ENCODE measurements at regions not wholly inside any gene's neighbourhood (a gene's known extent, or its start where the extent isn't known, plus 50 kb on each side); places are given as distances from the start of the nearest gene placed in this dataset.

- Histone ChIP-seq H3K27me3 (replicated peaks; ENCODE audit: insufficient read depth) (no peaks in the 10 kb centered on the region), H4K20me1 (ENCODE audit: insufficient read depth) (no peaks in the 10 kb centered on the region), H3F3A (ENCODE audit: insufficient read depth) (peaks cover 34% of the 10 kb centered on the region), H3K9me3 (ENCODE audit: low read depth) (no peaks in the 10 kb centered on the region), H3K9ac (no peak overlapping the region), H3K36me3 (ENCODE audit: low read depth) (no peaks in the 10 kb centered on the region), H3K4me1 (ENCODE audit: insufficient read depth) (peaks cover 38% of the 10 kb centered on the region), H3K4me2 (ENCODE audit: unreplicated experiment) (no peak overlapping the region), H3K9me2 (ENCODE audit: insufficient read depth) (no peaks in the 10 kb centered on the region), H3K4me3 (no peak overlapping the region), H3K27ac (no peak overlapping the region), H3K79me2 (ENCODE audit: insufficient read depth) (no peaks in the 10 kb centered on the region), H2AFZ (no peak overlapping the region)
- DNase-seq, result no peak
- WGBS, 2 experiments (ENCODE audit: low coverage in 1 of 2, low lambda C conversion rate in 2 of 2, missing lambda C conversion rate in 2 of 2), result 89% methylated on average over 7 of the region's 7 CpGs
- in situ Hi-C loops (cut with MboI), result no loop called here
- TF ChIP-seq EZH2 (IDR thresholded peaks at IDR 0.05; ENCODE audit: insufficient read depth, poor library complexity, severe bottlenecking) (no peak), EZH2phosphoT487 (IDR thresholded peaks at IDR 0.05; ENCODE audit: insufficient read depth, low read depth) (no peak)
Measured at GRCh38 chr2:39525636-39526412, 88.7 kb upstream of the MAP4K3 start.

GRCh38 chr2:39528701-39529100, 91.6 kb upstream of the MAP4K3 start:
- H3K36me3 ChIP-seq (ENCODE audit: low read depth), result no peaks in the 10 kb centered on the region

GRCh38 chr2:39529836-39530235, 92.8 kb upstream of the MAP4K3 start:
- Histone ChIP-seq H3K4me3 (no peak overlapping the region), H3K9me3 (ENCODE audit: low read depth) (no peaks in the 10 kb centered on the region), H3K27me3 (replicated peaks; ENCODE audit: insufficient read depth) (no peaks in the 10 kb centered on the region), H3F3A (ENCODE audit: insufficient read depth) (peaks cover 15% of the 10 kb centered on the region), H3K4me2 (ENCODE audit: unreplicated experiment) (peak overlapping the region; percentile 26), H4K20me1 (ENCODE audit: insufficient read depth) (no peaks in the 10 kb centered on the region), H3K9ac (no peak overlapping the region), H3K27ac (peak overlapping the region; percentile 42), H3K36me3 (ENCODE audit: low read depth) (no peaks in the 10 kb centered on the region), H3K4me1 (ENCODE audit: insufficient read depth) (peaks cover 32% of the 10 kb centered on the region), H3K9me2 (ENCODE audit: insufficient read depth) (no peaks in the 10 kb centered on the region), H3K79me2 (ENCODE audit: insufficient read depth) (no peaks in the 10 kb centered on the region), H2AFZ (no peak overlapping the region)
- no peak for TF ChIP-seq EZH2 (IDR thresholded peaks at IDR 0.05; ENCODE audit: insufficient read depth, poor library complexity, severe bottlenecking)
- no peak for TF ChIP-seq EZH2phosphoT487 (IDR thresholded peaks at IDR 0.05; ENCODE audit: insufficient read depth, low read depth)
- peak; percentile 60 for DNase-seq
- 38 to 50% methylated on average over 1 of the region's 1 CpG for WGBS, 2 experiments (ENCODE audit: low coverage in 1 of 2, low lambda C conversion rate in 2 of 2, missing lambda C conversion rate in 2 of 2)
- in situ Hi-C loops (cut with MboI), result no loop called here

More at GRCh38 chr2:39528701-39529100, 91.6 kb upstream of the MAP4K3 start:
- 89 to 92% methylated on average over 5 of the region's 5 CpGs for WGBS, 2 experiments (ENCODE audit: low coverage in 1 of 2, low lambda C conversion rate in 2 of 2, missing lambda C conversion rate in 2 of 2)
- Histone ChIP-seq H3K9ac (no peak overlapping the region), H3K9me2 (ENCODE audit: insufficient read depth) (no peaks in the 10 kb centered on the region), H3K9me3 (ENCODE audit: low read depth) (no peaks in the 10 kb centered on the region), H3K79me2 (ENCODE audit: insufficient read depth) (no peaks in the 10 kb centered on the region), H3K4me1 (ENCODE audit: insufficient read depth) (peaks cover 32% of the 10 kb centered on the region), H3K27ac (no peak overlapping the region), H3K4me2 (ENCODE audit: unreplicated experiment) (no peak overlapping the region), H3F3A (ENCODE audit: insufficient read depth) (peaks cover 24% of the 10 kb centered on the region), H2AFZ (no peak overlapping the region), H3K27me3 (replicated peaks; ENCODE audit: insufficient read depth) (no peaks in the 10 kb centered on the region), H4K20me1 (ENCODE audit: insufficient read depth) (no peaks in the 10 kb centered on the region), H3K4me3 (no peak overlapping the region)
- TF ChIP-seq EZH2 (IDR thresholded peaks at IDR 0.05; ENCODE audit: insufficient read depth, poor library complexity, severe bottlenecking) (no peak), EZH2phosphoT487 (IDR thresholded peaks at IDR 0.05; ENCODE audit: insufficient read depth, low read depth) (no peak)
- in situ Hi-C loops (cut with MboI), result no loop called here
- no peak for DNase-seq

- Histone ChIP-seq H3K4me1 (ENCODE audit: insufficient read depth) (peaks cover 30% of the 10 kb centered on the region), H4K20me1 (ENCODE audit: insufficient read depth) (no peaks in the 10 kb centered on the region), H3K79me2 (ENCODE audit: insufficient read depth) (no peaks in the 10 kb centered on the region), H3K9ac (0 out of 2 replicates have a peak overlapping the region, but pooled peaks have one; percentile 4), H3K4me3 (no peak overlapping the region), H3K9me3 (ENCODE audit: low read depth) (no peaks in the 10 kb centered on the region), H3K36me3 (ENCODE audit: low read depth) (no peaks in the 10 kb centered on the region), H3K27ac (peak overlapping the region; percentile 42), H3K4me2 (ENCODE audit: unreplicated experiment) (peak overlapping the region; percentile 26), H3F3A (ENCODE audit: insufficient read depth) (peaks cover 16% of the 10 kb centered on the region), H3K27me3 (replicated peaks; ENCODE audit: insufficient read depth) (no peaks in the 10 kb centered on the region), H3K9me2 (ENCODE audit: insufficient read depth) (no peaks in the 10 kb centered on the region), H2AFZ (0 out of 2 replicates have a peak overlapping the region, but pooled peaks have one; percentile 7)
- peak; percentile 97 for TF ChIP-seq EZH2phosphoT487 (IDR thresholded peaks at IDR 0.05; ENCODE audit: insufficient read depth, low read depth)
- TF ChIP-seq EZH2 (IDR thresholded peaks at IDR 0.05; ENCODE audit: insufficient read depth, poor library complexity, severe bottlenecking), result no peak
- peak; percentile 90 for DNase-seq
- in situ Hi-C loops (cut with MboI), result no loop called here
- 0% methylated on average over 1 of the region's 1 CpG for WGBS, 2 experiments (ENCODE audit: low coverage in 1 of 2, low lambda C conversion rate in 2 of 2, missing lambda C conversion rate in 2 of 2)
Measured at GRCh38 chr2:39530411-39530866, 93.4 kb upstream of the MAP4K3 start.

All from GM23248 (cell line).